GM23338 (cell line): ENCODE measurements at regions not wholly inside any gene's neighbourhood (a gene's known extent, or its start where the extent isn't known, plus 50 kb on each side); places are given as distances from the start of the nearest gene placed in this dataset.

Source experiments
- ATAC-seq: fragments of 200-7000 bp; cut with Tn5 transposase; 3 replicates; pipeline ENCODE4 v1.9.1; 2020
- DNase-seq: peaks from one replicate; pipeline ENCODE4 v3.0.0-alpha.2; 2015; ENCODE audit warnings: low spot score
- H2AFZ ChIP-seq: fragments of 200-600 bp; sonication (generic); 2 replicates; pipeline ENCODE4 v1.8.0; 2016; ENCODE audit warnings: antibody characterized with exemption, mild to moderate bottlenecking, moderate library complexity
- H3F3A ChIP-seq: fragments of 200-600 bp; sonication (generic); replicated peaks from 2 replicates; pipeline ENCODE4 v1.8.0; 2017; ENCODE audit warnings: antibody characterized with exemption, mixed run types, low read depth
- H3K27ac ChIP-seq: fragments of 200-600 bp; sonication (generic); 2 replicates; pipeline ENCODE4 v1.6.1; 2016; ENCODE audit warnings: low read depth
- H3K27me3 ChIP-seq: fragments of 200-600 bp; sonication (generic); 2 replicates; pipeline ENCODE4 v1.8.0; 2016; ENCODE audit warnings: mild to moderate bottlenecking, mixed run types, moderate library complexity; ENCODE audit not compliant: insufficient read depth
- H3K36me3 ChIP-seq: fragments of 200-600 bp; sonication (generic); 2 replicates; pipeline ENCODE4 v1.8.0; 2016; ENCODE audit warnings: mild to moderate bottlenecking; ENCODE audit not compliant: insufficient read depth
- H3K4me1 ChIP-seq: fragments of 200-600 bp; sonication (generic); 2 replicates; pipeline ENCODE4 v1.8.0; 2016; ENCODE audit warnings: mild to moderate bottlenecking, moderate library complexity; ENCODE audit not compliant: insufficient read depth
- H3K4me2 ChIP-seq: fragments of 200-600 bp; sonication (generic); 2 replicates; pipeline ENCODE4 v1.7.1; 2017; ENCODE audit warnings: mixed run types
- H3K4me3 ChIP-seq: fragments of 200-600 bp; sonication (generic); 2 replicates; pipeline ENCODE4 v1.6.1; 2016; ENCODE audit warnings: mixed run types
- H3K79me2 ChIP-seq: fragments of 200-600 bp; sonication (generic); replicated peaks from 2 replicates; pipeline ENCODE4 v1.8.0; 2017; ENCODE audit warnings: mild to moderate bottlenecking; ENCODE audit not compliant: insufficient read depth
- H3K9me2 ChIP-seq: fragments of 200-600 bp; sonication (generic); 2 replicates; pipeline ENCODE4 v1.8.0; 2017; ENCODE audit not compliant: insufficient read depth
- H4K20me1 ChIP-seq: fragments of 200-600 bp; sonication (generic); replicated peaks from 2 replicates; pipeline ENCODE4 v1.8.0; 2017; ENCODE audit warnings: mild to moderate bottlenecking; ENCODE audit not compliant: insufficient read depth
- H3K27ac Mint-ChIP-seq: 2 replicates; pipeline ENCODE4 v1.8.0; 2020; ENCODE audit warnings: inconsistent platforms, mild to moderate bottlenecking, moderate library complexity, mixed read lengths
- H3K27me3 Mint-ChIP-seq: 3 replicates; pipeline ENCODE4 v1.8.0; 2022; ENCODE audit warnings: low read depth, mild to moderate bottlenecking, moderate library complexity, mixed read lengths, inconsistent platforms; ENCODE audit not compliant: insufficient read depth, poor library complexity
- H3K36me3 Mint-ChIP-seq: 3 replicates; pipeline ENCODE4 v1.8.0; 2021; ENCODE audit warnings: low read depth, mild to moderate bottlenecking, inconsistent platforms, moderate library complexity, mixed read lengths
- H3K4me1 Mint-ChIP-seq: 3 replicates; pipeline ENCODE4 v1.8.0; 2020; ENCODE audit warnings: mild to moderate bottlenecking, inconsistent platforms, mixed read lengths
- H3K4me3 Mint-ChIP-seq: 3 replicates; pipeline ENCODE4 v1.8.0; 2021; ENCODE audit warnings: moderate library complexity, mild to moderate bottlenecking, inconsistent platforms, mixed read lengths
- H3K9me3 Mint-ChIP-seq: 3 replicates; pipeline ENCODE4 v1.8.0; 2020; ENCODE audit warnings: moderate library complexity, mild to moderate bottlenecking, inconsistent platforms, mixed read lengths
- EZH2phosphoT487 ChIP-seq: fragments of 200-600 bp; sonication (generic); IDR thresholded peaks from one replicate; pipeline ENCODE4 v1.8.1; 2018; ENCODE audit warnings: antibody characterized with exemption; ENCODE audit not compliant: unreplicated experiment
- NANOG ChIP-seq: IDR thresholded peaks from 2 replicates; pipeline ENCODE4 v1.6.1; 2016; ENCODE audit warnings: antibody characterized with exemption, borderline replicate concordance
- POLR2AphosphoS5 ChIP-seq: IDR thresholded peaks from 2 replicates; pipeline ENCODE4 v1.6.1; 2016; ENCODE audit warnings: antibody characterized with exemption, low read depth
- STAT1 ChIP-seq: IDR thresholded peaks from one replicate; pipeline ENCODE4 v1.6.1; 2016; ENCODE audit warnings: antibody characterized with exemption; ENCODE audit not compliant: unreplicated experiment
- ZNF114 ChIP-seq: fragments of 250-450 bp; sonication (Bioruptor Pico); IDR thresholded peaks from 2 replicates; pipeline ENCODE4 v1.5.0; 2020; ENCODE audit warnings: mild to moderate bottlenecking, moderate library complexity
- ZNF331 ChIP-seq: fragments of 250-450 bp; sonication (Bioruptor Pico); IDR thresholded peaks from 2 replicates; pipeline ENCODE4 v1.5.0; 2020; ENCODE audit warnings: low read depth, mild to moderate bottlenecking, moderate library complexity
- TF ChIP-seq, protein P1 (sequence below), 2 experiments: fragments of 200-600 bp in 1 of 2; sonication (generic) in 1 of 2; conservative IDR thresholded peaks; 2 replicates each; pipeline versions ENCODE4 v1.5.1 to v1.6.1; 2016 to 2017; ENCODE audit warnings: antibody characterized with exemption in 2 of 2, low read depth in 2 of 2, mild to moderate bottlenecking in 2 of 2, moderate library complexity in 1 of 2
- TF ChIP-seq, protein P2 (sequence below): IDR thresholded peaks from 2 replicates; pipeline ENCODE4 v1.6.1; 2016; ENCODE audit warnings: antibody characterized with exemption
- TF ChIP-seq, protein P3 (sequence below): fragments of 250-450 bp; sonication (Bioruptor Pico); IDR thresholded peaks from 2 replicates; pipeline ENCODE4 v1.5.0; 2020; ENCODE audit warnings: mild to moderate bottlenecking, moderate library complexity

DNA sequence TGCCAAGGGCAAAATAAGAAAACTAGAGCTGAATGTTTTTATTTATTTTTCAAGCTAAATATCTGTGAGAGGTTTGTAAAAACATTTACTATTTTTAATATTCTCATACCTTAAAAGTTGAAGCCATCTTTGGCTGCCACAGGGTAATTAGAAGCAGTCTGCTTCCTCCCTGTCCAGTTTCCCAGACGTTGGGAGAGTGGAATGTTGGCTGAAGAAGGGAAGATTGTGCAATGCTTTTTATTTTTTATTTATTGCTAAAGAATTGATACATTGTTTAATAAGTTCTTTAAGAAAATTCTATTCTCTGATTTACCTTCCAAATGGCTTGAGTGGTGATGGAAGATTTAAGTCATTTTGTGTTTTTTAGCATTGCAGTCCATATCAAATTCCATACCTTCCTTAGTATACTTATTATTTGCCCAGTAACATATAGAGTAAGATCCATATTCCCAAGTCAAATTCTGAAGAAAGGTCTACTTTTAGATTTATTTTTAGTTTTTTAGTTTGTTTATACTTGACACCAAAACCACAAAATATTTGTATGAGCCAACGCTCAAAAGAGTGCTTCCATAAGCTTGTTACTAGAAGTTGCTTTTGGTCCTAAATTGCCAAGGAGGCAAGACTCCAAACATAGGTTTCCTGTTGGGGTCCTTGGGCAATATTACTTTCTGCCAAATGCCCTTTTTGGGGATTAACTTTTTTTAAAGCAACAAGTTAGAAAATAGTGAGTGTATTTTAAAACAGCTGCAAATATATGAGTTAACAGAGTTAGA is 124.0 kb upstream of the CPM start:
- Histone ChIP-seq H3K36me3 (no peaks in the 10 kb centered on the region), H3K27ac (no peak overlapping the region), H4K20me1 (no peaks in the 10 kb centered on the region), H3K4me1 (peaks cover 16% of the 10 kb centered on the region), H3K79me2 (no peaks in the 10 kb centered on the region), H3K27me3 (no peaks in the 10 kb centered on the region), H3K4me3 (no peak overlapping the region), H3K9me2 (peaks cover 5% of the 10 kb centered on the region; the same call in 1 of the 2 replicates), H2AFZ (no peak overlapping the region), H3F3A (no peaks in the 10 kb centered on the region), H3K4me2 (no peak overlapping the region)
- Mint-ChIP-seq H3K27ac (no peak overlapping the region), H3K4me1 (peaks cover 22% of the 10 kb centered on the region), H3K36me3 (no peaks in the 10 kb centered on the region), H3K9me3 (no peaks in the 10 kb centered on the region), H3K27me3 (peaks cover 3% of the 10 kb centered on the region), H3K4me3 (no peak overlapping the region)
- ATAC-seq: no peak
- DNase-seq: no peak
- TF ChIP-seq POLR2AphosphoS5: no peak
- TF ChIP-seq STAT1: no peak
- TF ChIP-seq, protein P1, sequence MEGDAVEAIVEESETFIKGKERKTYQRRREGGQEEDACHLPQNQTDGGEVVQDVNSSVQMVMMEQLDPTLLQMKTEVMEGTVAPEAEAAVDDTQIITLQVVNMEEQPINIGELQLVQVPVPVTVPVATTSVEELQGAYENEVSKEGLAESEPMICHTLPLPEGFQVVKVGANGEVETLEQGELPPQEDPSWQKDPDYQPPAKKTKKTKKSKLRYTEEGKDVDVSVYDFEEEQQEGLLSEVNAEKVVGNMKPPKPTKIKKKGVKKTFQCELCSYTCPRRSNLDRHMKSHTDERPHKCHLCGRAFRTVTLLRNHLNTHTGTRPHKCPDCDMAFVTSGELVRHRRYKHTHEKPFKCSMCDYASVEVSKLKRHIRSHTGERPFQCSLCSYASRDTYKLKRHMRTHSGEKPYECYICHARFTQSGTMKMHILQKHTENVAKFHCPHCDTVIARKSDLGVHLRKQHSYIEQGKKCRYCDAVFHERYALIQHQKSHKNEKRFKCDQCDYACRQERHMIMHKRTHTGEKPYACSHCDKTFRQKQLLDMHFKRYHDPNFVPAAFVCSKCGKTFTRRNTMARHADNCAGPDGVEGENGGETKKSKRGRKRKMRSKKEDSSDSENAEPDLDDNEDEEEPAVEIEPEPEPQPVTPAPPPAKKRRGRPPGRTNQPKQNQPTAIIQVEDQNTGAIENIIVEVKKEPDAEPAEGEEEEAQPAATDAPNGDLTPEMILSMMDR (conservative IDR thresholded peaks at IDR 0.05; ENCODE audit: low read depth in 2 of 2): no peak
- TF ChIP-seq ZNF114 (CRISPR knock-in tag): no peak
- no peak for TF ChIP-seq ZNF331 (CRISPR knock-in tag)

DNA sequence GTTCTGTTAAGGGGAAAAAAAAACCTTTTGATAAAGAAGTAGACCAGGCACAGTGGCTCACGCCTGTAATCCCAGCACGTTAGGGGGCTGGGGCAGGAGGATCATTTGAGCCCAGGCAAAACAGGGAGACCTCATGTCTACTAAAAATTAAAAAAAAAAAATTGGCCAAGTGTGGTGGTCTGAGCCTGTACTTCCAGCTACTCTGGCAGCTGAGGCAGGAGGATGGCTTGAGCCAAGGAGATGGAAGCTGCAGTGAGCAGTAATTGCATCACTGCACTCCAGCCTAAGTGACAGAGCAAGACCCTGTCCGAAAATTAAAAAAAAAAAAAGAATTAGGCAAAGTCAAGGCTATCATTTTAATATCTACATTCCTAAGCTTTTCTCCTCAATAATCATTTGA is 124.8 kb upstream of the CPM start:
- no peak overlapping the region for H3K4me3 ChIP-seq
- no peak overlapping the region for H3K4me3 Mint-ChIP-seq
- no peaks in the 10 kb centered on the region for H3K79me2 ChIP-seq
- H2AFZ ChIP-seq: no peak overlapping the region
- H4K20me1 ChIP-seq: no peaks in the 10 kb centered on the region
- no peaks in the 10 kb centered on the region for H3F3A ChIP-seq
- H3K27me3 ChIP-seq: no peaks in the 10 kb centered on the region
- no peak for ATAC-seq
- H3K36me3 ChIP-seq: no peaks in the 10 kb centered on the region
- H3K27ac ChIP-seq: no peak overlapping the region
- H3K4me1 ChIP-seq: peaks cover 10% of the 10 kb centered on the region
- peaks cover 3% of the 10 kb centered on the region for H3K27me3 Mint-ChIP-seq
- peaks cover 5% of the 10 kb centered on the region; the same call in 1 of the 2 replicates for H3K9me2 ChIP-seq
- no peaks in the 10 kb centered on the region for H3K36me3 Mint-ChIP-seq
- H3K4me2 ChIP-seq: no peak overlapping the region
- peaks cover 20% of the 10 kb centered on the region for H3K4me1 Mint-ChIP-seq
- no peak overlapping the region for H3K27ac Mint-ChIP-seq
- DNase-seq: no peak
- H3K9me3 Mint-ChIP-seq: no peaks in the 10 kb centered on the region
- TF ChIP-seq, protein P1 (conservative IDR thresholded peaks at IDR 0.05; ENCODE audit: low read depth in 2 of 2): no peak
- TF ChIP-seq ZNF331 (CRISPR knock-in tag) (no peak), POLR2AphosphoS5 (no peak), EZH2phosphoT487 (no peak), STAT1 (no peak), NANOG (no peak), ZNF114 (CRISPR knock-in tag) (no peak)
- TF ChIP-seq, protein P2, sequence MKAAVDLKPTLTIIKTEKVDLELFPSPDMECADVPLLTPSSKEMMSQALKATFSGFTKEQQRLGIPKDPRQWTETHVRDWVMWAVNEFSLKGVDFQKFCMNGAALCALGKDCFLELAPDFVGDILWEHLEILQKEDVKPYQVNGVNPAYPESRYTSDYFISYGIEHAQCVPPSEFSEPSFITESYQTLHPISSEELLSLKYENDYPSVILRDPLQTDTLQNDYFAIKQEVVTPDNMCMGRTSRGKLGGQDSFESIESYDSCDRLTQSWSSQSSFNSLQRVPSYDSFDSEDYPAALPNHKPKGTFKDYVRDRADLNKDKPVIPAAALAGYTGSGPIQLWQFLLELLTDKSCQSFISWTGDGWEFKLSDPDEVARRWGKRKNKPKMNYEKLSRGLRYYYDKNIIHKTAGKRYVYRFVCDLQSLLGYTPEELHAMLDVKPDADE: no peak
- TF ChIP-seq, protein P3, sequence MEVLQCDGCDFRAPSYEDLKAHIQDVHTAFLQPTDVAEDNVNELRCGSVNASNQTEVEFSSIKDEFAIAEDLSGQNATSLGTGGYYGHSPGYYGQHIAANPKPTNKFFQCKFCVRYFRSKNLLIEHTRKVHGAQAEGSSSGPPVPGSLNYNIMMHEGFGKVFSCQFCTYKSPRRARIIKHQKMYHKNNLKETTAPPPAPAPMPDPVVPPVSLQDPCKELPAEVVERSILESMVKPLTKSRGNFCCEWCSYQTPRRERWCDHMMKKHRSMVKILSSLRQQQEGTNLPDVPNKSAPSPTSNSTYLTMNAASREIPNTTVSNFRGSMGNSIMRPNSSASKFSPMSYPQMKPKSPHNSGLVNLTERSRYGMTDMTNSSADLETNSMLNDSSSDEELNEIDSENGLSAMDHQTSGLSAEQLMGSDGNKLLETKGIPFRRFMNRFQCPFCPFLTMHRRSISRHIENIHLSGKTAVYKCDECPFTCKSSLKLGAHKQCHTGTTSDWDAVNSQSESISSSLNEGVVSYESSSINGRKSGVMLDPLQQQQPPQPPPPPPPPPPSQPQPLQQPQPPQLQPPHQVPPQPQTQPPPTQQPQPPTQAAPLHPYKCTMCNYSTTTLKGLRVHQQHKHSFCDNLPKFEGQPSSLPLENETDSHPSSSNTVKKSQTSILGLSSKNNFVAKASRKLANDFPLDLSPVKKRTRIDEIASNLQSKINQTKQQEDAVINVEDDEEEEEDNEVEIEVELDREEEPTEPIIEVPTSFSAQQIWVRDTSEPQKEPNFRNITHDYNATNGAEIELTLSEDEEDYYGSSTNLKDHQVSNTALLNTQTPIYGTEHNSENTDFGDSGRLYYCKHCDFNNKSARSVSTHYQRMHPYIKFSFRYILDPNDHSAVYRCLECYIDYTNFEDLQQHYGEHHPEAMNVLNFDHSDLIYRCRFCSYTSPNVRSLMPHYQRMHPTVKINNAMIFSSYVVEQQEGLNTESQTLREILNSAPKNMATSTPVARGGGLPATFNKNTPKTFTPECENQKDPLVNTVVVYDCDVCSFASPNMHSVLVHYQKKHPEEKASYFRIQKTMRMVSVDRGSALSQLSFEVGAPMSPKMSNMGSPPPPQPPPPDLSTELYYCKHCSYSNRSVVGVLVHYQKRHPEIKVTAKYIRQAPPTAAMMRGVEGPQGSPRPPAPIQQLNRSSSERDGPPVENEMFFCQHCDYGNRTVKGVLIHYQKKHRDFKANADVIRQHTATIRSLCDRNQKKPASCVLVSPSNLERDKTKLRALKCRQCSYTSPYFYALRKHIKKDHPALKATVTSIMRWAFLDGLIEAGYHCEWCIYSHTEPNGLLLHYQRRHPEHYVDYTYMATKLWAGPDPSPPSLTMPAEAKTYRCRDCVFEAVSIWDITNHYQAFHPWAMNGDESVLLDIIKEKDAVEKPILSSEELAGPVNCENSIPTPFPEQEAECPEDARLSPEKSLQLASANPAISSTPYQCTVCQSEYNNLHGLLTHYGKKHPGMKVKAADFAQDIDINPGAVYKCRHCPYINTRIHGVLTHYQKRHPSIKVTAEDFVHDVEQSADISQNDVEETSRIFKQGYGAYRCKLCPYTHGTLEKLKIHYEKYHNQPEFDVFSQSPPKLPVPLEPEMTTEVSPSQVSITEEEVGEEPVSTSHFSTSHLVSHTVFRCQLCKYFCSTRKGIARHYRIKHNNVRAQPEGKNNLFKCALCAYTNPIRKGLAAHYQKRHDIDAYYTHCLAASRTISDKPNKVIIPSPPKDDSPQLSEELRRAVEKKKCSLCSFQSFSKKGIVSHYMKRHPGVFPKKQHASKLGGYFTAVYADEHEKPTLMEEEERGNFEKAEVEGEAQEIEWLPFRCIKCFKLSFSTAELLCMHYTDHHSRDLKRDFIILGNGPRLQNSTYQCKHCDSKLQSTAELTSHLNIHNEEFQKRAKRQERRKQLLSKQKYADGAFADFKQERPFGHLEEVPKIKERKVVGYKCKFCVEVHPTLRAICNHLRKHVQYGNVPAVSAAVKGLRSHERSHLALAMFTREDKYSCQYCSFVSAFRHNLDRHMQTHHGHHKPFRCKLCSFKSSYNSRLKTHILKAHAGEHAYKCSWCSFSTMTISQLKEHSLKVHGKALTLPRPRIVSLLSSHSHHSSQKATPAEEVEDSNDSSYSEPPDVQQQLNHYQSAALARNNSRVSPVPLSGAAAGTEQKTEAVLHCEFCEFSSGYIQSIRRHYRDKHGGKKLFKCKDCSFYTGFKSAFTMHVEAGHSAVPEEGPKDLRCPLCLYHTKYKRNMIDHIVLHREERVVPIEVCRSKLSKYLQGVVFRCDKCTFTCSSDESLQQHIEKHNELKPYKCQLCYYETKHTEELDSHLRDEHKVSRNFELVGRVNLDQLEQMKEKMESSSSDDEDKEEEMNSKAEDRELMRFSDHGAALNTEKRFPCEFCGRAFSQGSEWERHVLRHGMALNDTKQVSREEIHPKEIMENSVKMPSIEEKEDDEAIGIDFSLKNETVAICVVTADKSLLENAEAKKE (CRISPR knock-in tag): no peak
